ENCODE measurements at regions not wholly inside any gene's neighbourhood (a gene's known extent, or its start where the extent isn't known, plus 50 kb on each side); places are given as distances from the start of the nearest gene placed in this dataset.

GRCh38 chr7:26048663-26049062, 103.3 kb upstream of the NFE2L3 start:
- H3K36me3 Mint-ChIP-seq = no peaks in the 10 kb centered on the region
- no peak for TF ChIP-seq CTCF (conservative IDR thresholded peaks at IDR 0.05)
- no peak overlapping the region for H3K4me3 Mint-ChIP-seq
- H3K9me3 Mint-ChIP-seq = peaks cover 9% of the 10 kb centered on the region
- no peaks in the 10 kb centered on the region for H3K4me1 Mint-ChIP-seq (ENCODE audit: unreplicated experiment)
- no peak for DNase-seq (ENCODE audit: extremely low spot score, unreplicated experiment)
- H3K27me3 Mint-ChIP-seq = peaks cover 4% of the 10 kb centered on the region
- no peak overlapping the region for H3K27ac Mint-ChIP-seq

- Mint-ChIP-seq H3K36me3 (no peaks in the 10 kb centered on the region), H3K4me1 (ENCODE audit: unreplicated experiment) (no peaks in the 10 kb centered on the region), H3K4me3 (no peak overlapping the region), H3K9me3 (peaks cover 5% of the 10 kb centered on the region), H3K27ac (no peak overlapping the region), H3K27me3 (peaks cover under 1% of the 10 kb centered on the region)
- TF ChIP-seq CTCF (conservative IDR thresholded peaks at IDR 0.05) = no peak
- DNase-seq (ENCODE audit: extremely low spot score, unreplicated experiment) = no peak
These were observed 102.9 kb upstream of the NFE2L3 start for GRCh38 chr7:26049081-26049480.

GRCh38 chr7:26051021-26051420, 101.0 kb upstream of the NFE2L3 start:
- no peak overlapping the region for H3K4me3 Mint-ChIP-seq

GRCh38 chr7:26052706-26053105, 99.3 kb upstream of the NFE2L3 start:
- TF ChIP-seq CTCF (conservative IDR thresholded peaks at IDR 0.05) = no peak
- Mint-ChIP-seq H3K4me1 (ENCODE audit: unreplicated experiment) (no peaks in the 10 kb centered on the region), H3K9me3 (no peaks in the 10 kb centered on the region), H3K27me3 (no peaks in the 10 kb centered on the region), H3K4me3 (no peak overlapping the region), H3K27ac (no peak overlapping the region), H3K36me3 (no peaks in the 10 kb centered on the region)
- DNase-seq (ENCODE audit: extremely low spot score, unreplicated experiment) = no peak

More at GRCh38 chr7:26051021-26051420, 101.0 kb upstream of the NFE2L3 start:
- DNase-seq (ENCODE audit: extremely low spot score, unreplicated experiment) = no peak
- no peak for TF ChIP-seq CTCF (conservative IDR thresholded peaks at IDR 0.05)
- Mint-ChIP-seq H3K9me3 (no peaks in the 10 kb centered on the region), H3K36me3 (no peaks in the 10 kb centered on the region), H3K27me3 (no peaks in the 10 kb centered on the region), H3K4me1 (ENCODE audit: unreplicated experiment) (no peaks in the 10 kb centered on the region), H3K27ac (no peak overlapping the region)

- DNase-seq (ENCODE audit: extremely low spot score, unreplicated experiment) = no peak
- H3K36me3 Mint-ChIP-seq = no peaks in the 10 kb centered on the region
- H3K4me3 Mint-ChIP-seq = no peak overlapping the region
- TF ChIP-seq CTCF (conservative IDR thresholded peaks at IDR 0.05) = no peak
- no peaks in the 10 kb centered on the region for H3K27me3 Mint-ChIP-seq
- H3K27ac Mint-ChIP-seq = no peak overlapping the region
- H3K9me3 Mint-ChIP-seq = no peaks in the 10 kb centered on the region
- no peaks in the 10 kb centered on the region for H3K4me1 Mint-ChIP-seq (ENCODE audit: unreplicated experiment)
These were observed 97.6 kb upstream of the NFE2L3 start for GRCh38 chr7:26054386-26054785.

GRCh38 chr7:26055241-26055640, 96.8 kb upstream of the NFE2L3 start:
- H3K9me3 Mint-ChIP-seq = no peaks in the 10 kb centered on the region
- no peak for TF ChIP-seq CTCF (conservative IDR thresholded peaks at IDR 0.05)
- H3K27ac Mint-ChIP-seq = no peak overlapping the region
- H3K4me3 Mint-ChIP-seq = no peak overlapping the region
- H3K4me1 Mint-ChIP-seq (ENCODE audit: unreplicated experiment) = no peaks in the 10 kb centered on the region
- H3K27me3 Mint-ChIP-seq = no peaks in the 10 kb centered on the region
- DNase-seq (ENCODE audit: extremely low spot score, unreplicated experiment) = no peak
- no peaks in the 10 kb centered on the region for H3K36me3 Mint-ChIP-seq
